ENCODE measurements at regions not wholly inside any gene's neighbourhood (a gene's known extent, or its start where the extent isn't known, plus 50 kb on each side); places are given as distances from the start of the nearest gene placed in this dataset.
"Not testable (repeated sequence)": the region's sequence is repeated elsewhere in the genome, so short reads cannot be mapped to it uniquely, and the experiment has no call there.

GRCh38 chr4:126960760-126961159 is 672.0 kb upstream of the INTU start:
- DNase-seq (ENCODE audit: low read depth, low spot score) = no peak

GRCh38 chr4:126961661-126962060 is 671.1 kb upstream of the INTU start:
- DNase-seq (ENCODE audit: low read depth, low spot score) = no peak

- no peak for DNase-seq (ENCODE audit: low read depth, low spot score)
These were observed 666.9 kb upstream of the INTU start for GRCh38 chr4:126965877-126966276.

- DNase-seq (ENCODE audit: low read depth, low spot score) = no peak
These were observed 663.2 kb upstream of the INTU start for GRCh38 chr4:126969360-126970235.

GRCh38 chr4:126973201-126973600 is 659.6 kb upstream of the INTU start:
- no peak for DNase-seq (ENCODE audit: low read depth, low spot score)

GRCh38 chr4:126976850-126977632 is 655.7 kb upstream of the INTU start:
- peak; percentile 28 for DNase-seq (ENCODE audit: low read depth, low spot score)

GRCh38 chr4:126986005-126986404 is 646.8 kb upstream of the INTU start:
- DNase-seq (ENCODE audit: low read depth, low spot score) = no peak

GRCh38 chr4:126986828-126987227 is 645.9 kb upstream of the INTU start:
- DNase-seq (ENCODE audit: low read depth, low spot score) = peak; percentile 20

- DNase-seq (ENCODE audit: low read depth, low spot score) = peak; percentile 90
These were observed 640.8 kb upstream of the INTU start for GRCh38 chr4:126991965-126992364.

- DNase-seq (ENCODE audit: low read depth, low spot score) = no peak
These were observed 639.8 kb upstream of the INTU start for GRCh38 chr4:126992910-126993309.

- no peak for DNase-seq (ENCODE audit: low read depth, low spot score)
These were observed 639.4 kb upstream of the INTU start for GRCh38 chr4:126993351-126993750.

- DNase-seq (ENCODE audit: low read depth, low spot score) = no peak
These were observed 637.5 kb upstream of the INTU start for GRCh38 chr4:126995235-126995634.

- no peak for DNase-seq (ENCODE audit: low read depth, low spot score)
These were observed 632.6 kb upstream of the INTU start for GRCh38 chr4:127000110-127000509.

- DNase-seq (ENCODE audit: low read depth, low spot score) = no peak
These were observed 631.9 kb upstream of the INTU start for GRCh38 chr4:127000846-127001245.

GRCh38 chr4:127001933-127002332 is 630.8 kb upstream of the INTU start:
- DNase-seq (ENCODE audit: low read depth, low spot score) = no peak

- DNase-seq (ENCODE audit: low read depth, low spot score) = peak; percentile 14
These were observed 626.3 kb upstream of the INTU start for GRCh38 chr4:127006446-127006877.

GRCh38 chr4:127007305-127007704 is 625.5 kb upstream of the INTU start:
- no peak for DNase-seq (ENCODE audit: low read depth, low spot score)

GRCh38 chr4:127012549-127012948 is 620.2 kb upstream of the INTU start:
- peak; percentile 90 for DNase-seq (ENCODE audit: low read depth, low spot score)

GRCh38 chr4:127015667-127016117 is 617.1 kb upstream of the INTU start:
- DNase-seq (ENCODE audit: low read depth, low spot score) = peak; percentile 76

GRCh38 chr4:127018381-127018780 is 614.4 kb upstream of the INTU start:
- no peak for DNase-seq (ENCODE audit: low read depth, low spot score)

- DNase-seq (ENCODE audit: low read depth, low spot score) = not testable (repeated sequence)
These were observed 611.9 kb upstream of the INTU start for GRCh38 chr4:127020831-127021230.

- DNase-seq (ENCODE audit: low read depth, low spot score) = no peak
These were observed 596.5 kb upstream of the INTU start for GRCh38 chr4:127036296-127036695.

GRCh38 chr4:127045861-127046260 is 586.9 kb upstream of the INTU start:
- DNase-seq (ENCODE audit: low read depth, low spot score) = no peak
